NT2/D1 (cell line): ENCODE measurements at regions not wholly inside any gene's neighbourhood (a gene's known extent, or its start where the extent isn't known, plus 50 kb on each side); places are given as distances from the start of the nearest gene placed in this dataset.

ENCODE experiments used
- YY1 ChIP-seq: IDR thresholded peaks from 2 replicates; pipeline ENCODE4 v1.6.1; 2011; ENCODE audit not compliant: insufficient read length, insufficient read depth
- ZNF274 ChIP-seq: IDR thresholded peaks from 2 replicates; pipeline ENCODE4 v1.6.1; 2011; ENCODE audit warnings: mild to moderate bottlenecking, low read depth, low read length

DNA sequence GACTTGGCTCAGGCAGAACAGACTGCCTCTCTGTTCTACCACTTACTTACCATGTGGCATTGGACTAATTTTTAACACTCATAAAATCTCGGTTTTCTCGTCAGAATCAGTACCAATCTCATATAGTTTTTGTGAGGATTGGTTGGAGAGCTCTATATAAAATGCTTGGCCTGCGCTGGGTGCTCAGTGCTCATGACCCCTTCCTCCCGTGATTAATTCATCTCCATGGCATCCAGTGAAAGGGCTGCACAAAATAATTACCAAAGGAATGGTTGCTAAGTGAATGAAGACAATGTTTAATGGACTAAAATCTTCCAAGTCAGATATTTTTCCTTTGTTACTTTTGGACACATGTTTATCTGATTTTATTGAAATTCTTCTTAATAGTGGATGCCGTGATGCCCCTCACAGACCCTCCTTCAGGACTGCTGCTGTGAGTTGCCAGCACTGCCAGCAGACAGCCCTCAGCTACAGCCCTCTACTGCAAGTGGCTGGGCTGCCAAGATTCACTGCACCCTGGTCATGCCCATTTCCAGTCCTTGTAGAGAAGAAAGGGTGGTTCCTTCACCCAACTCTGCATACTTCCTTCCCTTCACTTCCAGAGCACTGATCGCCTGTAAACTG, 436.5 kb downstream of the LMO4 start:
- no peak for TF ChIP-seq YY1
- no peak for TF ChIP-seq ZNF274
